GM12878 (cell line): ENCODE measurements at regions not wholly inside any gene's neighbourhood (a gene's known extent, or its start where the extent isn't known, plus 50 kb on each side); places are given as distances from the start of the nearest gene placed in this dataset.

Experiments used
- ATAC-seq: fragments of 200-7000 bp; cut with Tn5 transposase; 3 replicates; pipeline ENCODE4 v1.9.1; 2020; ENCODE audit warnings: mild to moderate bottlenecking, moderate library complexity
- BruUV-seq: library from RNA; stranded (reverse); fragments of 400-500 nt; replicated peaks from 2 replicates; lab custom pipeline; 2021; lab: Mats Ljungman, UMichigan
- CTCF ChIA-PET: fragments of 300-600 bp; sonication (Branson Sonifier 250); formaldehyde crosslinking; extraction: SDS; loops from one replicate; lab custom pipeline; 2021; ENCODE audit warnings: inconsistent platforms; lab: Yijun Ruan, JAX
- POLR2A ChIA-PET: fragments of 350-600 bp; formaldehyde crosslinking; extraction: SDS; loops from one replicate; lab custom pipeline; 2021; ENCODE audit warnings: inconsistent platforms; lab: Charles Lee
- RAD21 ChIA-PET: fragments of 300-600 bp; sonication (Branson Sonifier 250); formaldehyde crosslinking; loops from one replicate; lab custom pipeline; 2023; ENCODE audit warnings: antibody characterized with exemption; ENCODE audit not compliant: unreplicated experiment; lab: Charles Lee
- SMC1A ChIA-PET: fragments of 300-600 bp; sonication (Branson Sonifier 250); formaldehyde crosslinking; loops from one replicate; lab custom pipeline; 2023; ENCODE audit not compliant: unreplicated experiment, uncharacterized antibody; lab: Charles Lee
- DNase-seq: peaks from one replicate; pipeline ENCODE4 v3.0.0-alpha.2; 2011; ENCODE audit warnings: low read depth, low spot score
- FAIRE-seq: peaks from 3 replicates; lab custom pipeline; 2011; peaks lifted over from hg19 to GRCh38; lab: Jason Lieb, UNC
- H2AFZ ChIP-seq: 2 replicates; pipeline ENCODE4 v1.6.0; 2011; ENCODE audit warnings: low read depth, low read length, control low read depth; ENCODE audit not compliant: control insufficient read depth
- H3K27ac ChIP-seq: 2 replicates; pipeline ENCODE4 v1.5.1; 2011; ENCODE audit warnings: control low read depth; ENCODE audit not compliant: control insufficient read depth, insufficient read depth
- H3K27me3 ChIP-seq, 2 experiments: replicated peaks in 1 of 2; 2 replicates each; pipeline versions ENCODE4 v1.6.0 to v1.6.1; 2011; ENCODE audit warnings: low read length in 1 of 2; ENCODE audit not compliant: control insufficient read depth in 2 of 2, insufficient read depth in 2 of 2
- H3K36me3 ChIP-seq, 2 experiments: 2 replicates each; pipeline ENCODE4 v1.5.1; 2011; ENCODE audit warnings: low read length in 1 of 2; ENCODE audit not compliant: control insufficient read depth in 2 of 2, insufficient read depth in 2 of 2
- H3K4me1 ChIP-seq: 2 replicates; pipeline ENCODE4 v1.6.1; 2011; ENCODE audit warnings: mild to moderate bottlenecking, low read length, moderate library complexity, mixed read lengths; ENCODE audit not compliant: control insufficient read depth, insufficient read depth
- H3K4me2 ChIP-seq: 2 replicates; pipeline ENCODE4 v1.6.0; 2011; ENCODE audit warnings: control low read depth; ENCODE audit not compliant: control insufficient read depth, insufficient read depth
- H3K4me3 ChIP-seq: fragments of 200-600 bp; sonication (generic); 2 replicates; pipeline ENCODE4 v1.5.1; 2016
- H3K79me2 ChIP-seq: 2 replicates; pipeline ENCODE4 v1.6.0; 2011; ENCODE audit warnings: low read length; ENCODE audit not compliant: control insufficient read depth, insufficient read depth
- H3K9ac ChIP-seq: 2 replicates; pipeline ENCODE4 v1.8.0; 2011; ENCODE audit warnings: low read length, control low read depth, mixed read lengths; ENCODE audit not compliant: control insufficient read depth, insufficient read depth
- H3K9me3 ChIP-seq: replicated peaks from 3 replicates; pipeline ENCODE4 v1.5.1; 2011; ENCODE audit warnings: mild to moderate bottlenecking, low read length; ENCODE audit not compliant: control insufficient read depth, insufficient read depth
- H4K20me1 ChIP-seq: 2 replicates; pipeline ENCODE4 v1.6.0; 2011; ENCODE audit not compliant: control insufficient read depth, insufficient read depth
- CBFB ChIP-seq: IDR thresholded peaks from 2 replicates; pipeline ENCODE4 v1.6.1; 2016; ENCODE audit warnings: antibody characterized with exemption, low read depth
- CREM ChIP-seq: IDR thresholded peaks from 2 replicates; pipeline ENCODE4 v1.6.1; 2014; ENCODE audit warnings: antibody characterized with exemption, low read depth
- CTCF ChIP-seq, 3 experiments: IDR thresholded peaks in 2 of 3; conservative IDR thresholded peaks in 1 of 3; 2 replicates each; pipeline ENCODE4 v1.5.1; 2011; ENCODE audit warnings: low read depth in 3 of 3, low read length in 3 of 3, mild to moderate bottlenecking in 3 of 3, control low read depth in 2 of 3, moderate library complexity in 2 of 3, inconsistent platforms in 1 of 3, mixed read lengths in 1 of 3; ENCODE audit not compliant: control insufficient read depth in 2 of 3, insufficient read depth in 1 of 3; ENCODE audit errors: extremely low read depth in 1 of 3
- ELK1 ChIP-seq: IDR thresholded peaks from 2 replicates; pipeline ENCODE4 v1.6.1; 2012; ENCODE audit warnings: low read depth, low read length, improper control_type of control experiment
- EZH2 ChIP-seq: IDR thresholded peaks from 2 replicates; pipeline ENCODE4 v1.6.1; 2012; ENCODE audit warnings: low read depth, mild to moderate bottlenecking, control low read depth, inconsistent platforms, low read length, borderline replicate concordance; ENCODE audit not compliant: control insufficient read depth
- FOXM1 ChIP-seq: IDR thresholded peaks from 2 replicates; pipeline ENCODE4 v1.6.1; 2012; ENCODE audit warnings: low read depth, mild to moderate bottlenecking, inconsistent platforms, low read length, moderate library complexity
- HDAC2 ChIP-seq: fragments of 200-600 bp; sonication (generic); IDR thresholded peaks from 2 replicates; pipeline ENCODE4 v1.6.1; 2017
- MTA2 ChIP-seq: fragments of 450-650 bp; IDR thresholded peaks from 2 replicates; pipeline ENCODE4 v1.6.1; 2016; ENCODE audit warnings: low read depth, mild to moderate bottlenecking, moderate library complexity
- RELA ChIP-seq: fragments of 450-650 bp; IDR thresholded peaks from 2 replicates; pipeline ENCODE4 v1.8.0; 2014; ENCODE audit warnings: borderline replicate concordance; ENCODE audit not compliant: partially characterized antibody
- REST ChIP-seq: IDR thresholded peaks from 2 replicates; pipeline ENCODE4 v1.6.1; 2012; ENCODE audit warnings: mild to moderate bottlenecking, low read depth, low read length
- SMC3 ChIP-seq: IDR thresholded peaks from 2 replicates; pipeline ENCODE4 v1.6.1; 2011; ENCODE audit warnings: low read length, improper control_type of control experiment, borderline replicate concordance
- WRNIP1 ChIP-seq: IDR thresholded peaks from 2 replicates; pipeline ENCODE4 v1.6.1; 2011; ENCODE audit warnings: low read depth, low read length, improper control_type of control experiment, borderline replicate concordance
- ZNF207 ChIP-seq: fragments of 450-650 bp; IDR thresholded peaks from 2 replicates; pipeline ENCODE4 v1.6.1; 2014; ENCODE audit warnings: antibody characterized with exemption, mild to moderate bottlenecking, borderline replicate concordance
- ZNF622 ChIP-seq: fragments of 450-650 bp; IDR thresholded peaks from 2 replicates; pipeline ENCODE4 v1.6.1; 2017; ENCODE audit warnings: mild to moderate bottlenecking, inconsistent platforms
- WGBS: methylation state at CpG from one replicate; pipeline ENCODE4 v1.1.6; 2016; ENCODE audit warnings: low lambda C conversion rate; ENCODE audit not compliant: insufficient replicate concordance, insufficient coverage; ENCODE audit errors: missing lambda C conversion rate; 5-methylcytosine and 5-hydroxymethylcytosine counted together
- in situ Hi-C: fragments of 300-500 bp; cut with MboI; formaldehyde crosslinking; loops from 9 replicates; pipeline ENCODE4 v1.14.3; 2018; ENCODE audit warnings: mixed read lengths
- intact Hi-C: fragments of 100-400 bp; cut with micrococcal nuclease; formaldehyde crosslinking; loops from one replicate; pipeline ENCODE4 v1.14.2; 2022; ENCODE audit not compliant: unreplicated experiment

- no TSS peak for BruUV-seq
- FAIRE-seq (no peak), DNase-seq (no peak), ATAC-seq (no peak)
- Histone ChIP-seq H3K36me3 (no peaks in the 10 kb centered on the region), H3K27me3 (no peaks in the 10 kb centered on the region), H3K9ac (no peak overlapping the region), H3K4me1 (no peaks in the 10 kb centered on the region), H3K9me3 (no peaks in the 10 kb centered on the region; the same call in 2 of the 3 replicates), H3K4me3 (no peak overlapping the region), H2AFZ (no peak overlapping the region), H3K27ac (no peak overlapping the region)
- ChIA-PET CTCF (interaction anchor here (1.0 kb wide), 1 partner anchor 78 kb away, joined by 3 read pairs; no protein-coding TSS in a partner anchor), POLR2A (no interaction called here), SMC1A (no interaction called here), RAD21 (no interaction called here)
- in situ Hi-C loops = no loop called here
- intact Hi-C loops = no loop called here
- TF ChIP-seq CTCF (IDR thresholded peaks at IDR 0.05 in 2 of 3, conservative IDR thresholded peaks at IDR 0.05 in 1 of 3; ENCODE audit: control insufficient read depth in 2 of 3, extremely low read depth in 1 of 3, insufficient read depth in 1 of 3, low read depth in 3 of 3, low read length in 3 of 3) = no peak
- TF ChIP-seq ZNF207 = no peak
- no peak for TF ChIP-seq SMC3
- no peak for TF ChIP-seq FOXM1
- no peak for TF ChIP-seq ELK1
- TF ChIP-seq EZH2 = no peak
- TF ChIP-seq CREM = no peak
- no peak for TF ChIP-seq MTA2
- TF ChIP-seq CBFB = no peak
- TF ChIP-seq REST = no peak
- TF ChIP-seq HDAC2 = no peak
- no peak for TF ChIP-seq ZNF622
- no peak for TF ChIP-seq RELA
- no peak for TF ChIP-seq WRNIP1
- TF ChIP-seq, all 136 proteins: peak for 0
- no peaks in the 10 kb centered on the region for H4K20me1 ChIP-seq
- 68% methylated on average over 5 of the region's 5 CpGs for WGBS
- no peaks in the 10 kb centered on the region for H3K79me2 ChIP-seq
- H3K4me2 ChIP-seq = no peak overlapping the region
Observed at GRCh38 chr12:45623221-45623620, 106.3 kb upstream of the ARID2 start.
